ENCODE measurements at regions not wholly inside any gene's neighbourhood (a gene's known extent, or its start where the extent isn't known, plus 50 kb on each side); places are given as distances from the start of the nearest gene placed in this dataset.
"Not testable (repeated sequence)": the region's sequence is repeated elsewhere in the genome, so short reads cannot be mapped to it uniquely, and the experiment has no call there.

DNA sequence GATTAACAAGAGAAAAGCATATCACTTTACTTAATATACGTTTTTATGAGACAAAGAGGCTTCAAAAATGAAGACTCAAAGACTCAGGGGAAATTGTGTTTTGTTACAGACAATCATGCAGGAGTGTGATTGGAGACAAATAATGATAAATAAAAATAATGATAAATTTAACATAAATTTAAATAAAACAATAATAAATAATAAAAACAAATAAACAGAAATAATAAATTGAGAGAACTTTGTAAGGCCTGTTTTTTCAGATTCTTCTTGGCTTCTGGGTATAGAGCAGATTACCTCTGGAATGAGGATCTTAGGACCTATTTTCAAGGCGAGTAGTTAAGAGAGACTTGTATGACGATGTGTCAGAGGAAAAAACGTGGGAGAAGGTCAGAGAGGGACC lies 271.4 kb upstream of the POT1 start:
- no peaks in the 10 kb centered on the region for H3K4me1 ChIP-seq (ENCODE audit: control insufficient read depth in 1 of 2, low read depth in 2 of 2)
- H3K27ac ChIP-seq, result no peak overlapping the region
- no peaks in the 10 kb centered on the region for H3K36me3 ChIP-seq
- no peak overlapping the region for H3K4me3 ChIP-seq
- no peaks in the 10 kb centered on the region for H3K9me3 ChIP-seq
- no peaks in the 10 kb centered on the region for H3K27me3 ChIP-seq (replicated peaks; ENCODE audit: insufficient read depth)
- TF ChIP-seq, protein P1, sequence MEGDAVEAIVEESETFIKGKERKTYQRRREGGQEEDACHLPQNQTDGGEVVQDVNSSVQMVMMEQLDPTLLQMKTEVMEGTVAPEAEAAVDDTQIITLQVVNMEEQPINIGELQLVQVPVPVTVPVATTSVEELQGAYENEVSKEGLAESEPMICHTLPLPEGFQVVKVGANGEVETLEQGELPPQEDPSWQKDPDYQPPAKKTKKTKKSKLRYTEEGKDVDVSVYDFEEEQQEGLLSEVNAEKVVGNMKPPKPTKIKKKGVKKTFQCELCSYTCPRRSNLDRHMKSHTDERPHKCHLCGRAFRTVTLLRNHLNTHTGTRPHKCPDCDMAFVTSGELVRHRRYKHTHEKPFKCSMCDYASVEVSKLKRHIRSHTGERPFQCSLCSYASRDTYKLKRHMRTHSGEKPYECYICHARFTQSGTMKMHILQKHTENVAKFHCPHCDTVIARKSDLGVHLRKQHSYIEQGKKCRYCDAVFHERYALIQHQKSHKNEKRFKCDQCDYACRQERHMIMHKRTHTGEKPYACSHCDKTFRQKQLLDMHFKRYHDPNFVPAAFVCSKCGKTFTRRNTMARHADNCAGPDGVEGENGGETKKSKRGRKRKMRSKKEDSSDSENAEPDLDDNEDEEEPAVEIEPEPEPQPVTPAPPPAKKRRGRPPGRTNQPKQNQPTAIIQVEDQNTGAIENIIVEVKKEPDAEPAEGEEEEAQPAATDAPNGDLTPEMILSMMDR (IDR thresholded peaks at IDR 0.05), result no peak
- DNase-seq (ENCODE audit: low spot score) (no peak), ATAC-seq (ENCODE audit: insufficient number of reproducible peaks, low FRiP score, low read depth) (no peak)

DNA sequence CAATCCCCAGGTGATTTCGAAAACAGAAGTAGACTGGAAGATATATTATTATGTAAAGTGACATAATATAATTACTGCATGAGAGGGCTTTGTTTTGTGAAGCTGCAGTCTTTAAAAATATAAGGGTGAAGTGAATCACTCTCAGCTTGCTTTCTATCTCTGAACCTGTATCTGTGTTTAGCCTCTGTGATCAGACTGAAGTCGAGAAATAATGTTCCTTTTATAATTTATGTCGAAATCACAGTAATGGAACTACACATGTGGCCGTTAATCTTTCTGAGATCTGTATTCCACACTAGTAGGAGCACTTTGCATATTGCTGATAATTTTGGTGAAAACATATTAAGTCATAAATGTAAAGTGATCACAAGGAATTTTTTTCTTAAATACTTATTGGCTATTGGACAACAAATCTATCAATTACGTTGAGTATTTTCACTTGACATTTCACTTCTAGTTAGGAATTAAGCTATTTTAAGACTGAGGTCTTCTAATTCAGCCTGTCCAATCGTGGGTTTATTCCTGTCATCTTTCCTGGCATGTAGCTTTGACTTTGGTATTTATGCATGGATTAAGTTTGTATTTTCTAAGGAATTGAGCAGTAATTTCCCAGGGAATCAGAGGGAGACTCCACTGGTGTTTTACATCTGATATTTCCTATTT lies 268.2 kb upstream of the POT1 start:
- ATAC-seq (ENCODE audit: insufficient number of reproducible peaks, low FRiP score, low read depth), result no peak
- Histone ChIP-seq H3K27me3 (replicated peaks; ENCODE audit: insufficient read depth) (no peaks in the 10 kb centered on the region), H3K4me1 (ENCODE audit: control insufficient read depth in 1 of 2, low read depth in 2 of 2) (no peaks in the 10 kb centered on the region), H3K36me3 (no peaks in the 10 kb centered on the region), H3K4me3 (no peak overlapping the region), H3K9me3 (no peaks in the 10 kb centered on the region), H3K27ac (no peak overlapping the region)
- DNase-seq (ENCODE audit: low spot score), result no peak
- TF ChIP-seq, protein P1 (IDR thresholded peaks at IDR 0.05), result no peak

DNA sequence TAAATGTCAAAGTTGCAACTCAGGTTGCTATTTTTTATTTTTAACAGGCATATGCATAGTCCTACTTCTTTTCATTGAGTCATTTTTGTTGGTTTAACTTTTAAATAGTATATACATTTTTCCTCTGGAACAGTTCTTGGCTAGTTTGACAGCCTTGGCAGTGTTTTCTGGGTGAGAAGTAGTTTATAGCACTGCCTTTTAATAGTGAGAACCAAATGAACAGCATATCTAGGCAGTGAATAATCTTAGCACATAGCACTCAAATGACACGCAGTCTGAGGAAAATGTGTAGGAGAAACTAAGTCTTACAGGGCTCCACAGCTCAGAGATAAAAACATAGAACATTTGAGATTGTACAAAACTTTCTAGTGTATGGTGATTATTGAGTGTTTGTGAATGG lies 265.5 kb upstream of the POT1 start:
- Histone ChIP-seq H3K4me1 (ENCODE audit: control insufficient read depth in 1 of 2, low read depth in 2 of 2) (no peaks in the 10 kb centered on the region), H3K9me3 (no peaks in the 10 kb centered on the region), H3K36me3 (no peaks in the 10 kb centered on the region), H3K27ac (no peak overlapping the region), H3K27me3 (replicated peaks; ENCODE audit: insufficient read depth) (no peaks in the 10 kb centered on the region), H3K4me3 (no peak overlapping the region)
- DNase-seq (ENCODE audit: low spot score) (no peak), ATAC-seq (ENCODE audit: insufficient number of reproducible peaks, low FRiP score, low read depth) (no peak)
- TF ChIP-seq, protein P1 (IDR thresholded peaks at IDR 0.05), result no peak

DNA sequence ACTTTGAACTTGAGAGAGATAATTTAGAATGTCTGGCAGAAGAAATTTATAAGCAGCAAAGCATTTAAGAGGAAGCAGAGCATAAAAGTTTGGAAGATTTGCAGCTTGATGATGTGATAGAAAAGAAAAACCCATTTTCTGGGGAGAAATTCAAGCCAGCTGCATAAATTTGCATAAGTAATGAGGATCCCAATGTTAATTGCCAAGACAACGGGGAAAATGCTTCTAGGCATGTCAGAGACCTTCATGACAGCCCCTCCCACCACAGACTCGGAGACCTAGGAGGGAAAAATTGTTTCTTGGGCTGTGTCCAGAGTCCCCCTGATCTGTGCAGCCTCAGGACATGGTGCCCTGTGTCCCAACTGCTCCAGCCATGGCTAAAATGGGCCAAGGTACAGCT lies 263.6 kb upstream of the POT1 start:
- no peaks in the 10 kb centered on the region for H3K36me3 ChIP-seq
- TF ChIP-seq, protein P1 (IDR thresholded peaks at IDR 0.05), result no peak
- no peaks in the 10 kb centered on the region for H3K4me1 ChIP-seq (ENCODE audit: control insufficient read depth in 1 of 2, low read depth in 2 of 2)
- H3K27me3 ChIP-seq (replicated peaks; ENCODE audit: insufficient read depth), result no peaks in the 10 kb centered on the region
- H3K27ac ChIP-seq, result no peak overlapping the region
- H3K9me3 ChIP-seq, result no peaks in the 10 kb centered on the region
- DNase-seq (ENCODE audit: low spot score) (no peak), ATAC-seq (ENCODE audit: insufficient number of reproducible peaks, low FRiP score, low read depth) (no peak)
- no peak overlapping the region for H3K4me3 ChIP-seq

DNA sequence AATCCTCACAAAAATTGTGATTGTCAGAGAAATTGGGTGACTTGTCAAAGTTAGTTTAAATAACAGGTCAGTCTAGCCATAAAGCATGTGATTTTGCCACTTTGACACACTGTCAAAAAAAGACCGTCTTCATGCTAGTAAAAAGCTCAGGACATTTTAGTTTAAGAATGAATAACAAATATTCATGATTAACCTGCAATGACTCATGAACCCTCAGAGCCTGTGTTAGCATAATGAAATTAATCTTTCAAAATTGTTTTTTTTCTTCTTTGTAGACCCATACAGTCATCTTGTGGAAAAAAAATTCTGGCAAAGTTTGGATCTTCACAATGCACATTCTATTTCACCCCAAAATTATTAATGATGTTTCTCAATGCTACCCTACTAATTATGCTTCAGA lies 255.2 kb upstream of the POT1 start:
- Histone ChIP-seq H3K27me3 (replicated peaks; ENCODE audit: insufficient read depth) (no peaks in the 10 kb centered on the region), H3K9me3 (no peaks in the 10 kb centered on the region), H3K36me3 (no peaks in the 10 kb centered on the region), H3K27ac (no peak overlapping the region), H3K4me3 (no peak overlapping the region), H3K4me1 (ENCODE audit: control insufficient read depth in 1 of 2, low read depth in 2 of 2) (no peaks in the 10 kb centered on the region)
- ATAC-seq (ENCODE audit: insufficient number of reproducible peaks, low FRiP score, low read depth), result no peak
- no peak for DNase-seq (ENCODE audit: low spot score)
- TF ChIP-seq, protein P1 (IDR thresholded peaks at IDR 0.05), result no peak

DNA sequence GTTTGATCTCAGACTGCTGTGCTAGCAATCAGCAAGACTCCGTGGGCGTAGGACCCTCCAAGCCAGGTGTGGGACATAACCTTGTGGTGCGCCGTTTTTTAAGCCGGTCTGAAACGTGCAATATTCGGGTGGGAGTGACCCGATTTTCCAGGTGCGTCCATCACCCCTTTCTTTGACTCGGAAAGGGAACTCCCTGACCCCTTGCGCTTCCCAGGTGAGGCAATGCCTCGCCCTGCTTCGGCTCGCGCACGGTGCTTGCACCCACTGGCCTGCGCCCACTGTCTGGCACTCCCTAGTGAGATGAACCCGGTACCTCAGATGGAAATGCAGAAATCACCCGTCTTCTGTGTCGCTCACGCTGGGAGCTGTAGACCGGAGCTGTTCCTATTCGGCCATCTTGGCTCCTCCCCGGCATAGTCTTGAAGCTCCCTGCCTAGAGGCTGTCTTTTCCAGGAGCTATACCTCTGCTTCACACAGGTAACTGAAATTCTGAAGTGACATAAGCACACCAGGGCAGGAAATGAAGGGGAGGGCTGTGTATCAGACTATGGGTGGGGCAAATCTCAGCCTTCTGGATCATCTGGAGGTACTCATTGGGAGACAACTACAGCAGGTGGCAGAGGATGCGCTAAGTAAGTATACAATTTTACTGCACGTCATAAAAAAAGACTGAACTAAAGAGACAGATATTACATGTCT lies 252.1 kb upstream of the POT1 start:
- not testable (repeated sequence) for ATAC-seq (ENCODE audit: insufficient number of reproducible peaks, low FRiP score, low read depth); H3K27ac ChIP-seq; DNase-seq (ENCODE audit: low spot score)

More for the DNA sequence above, 252.1 kb upstream of the POT1 start:
- H3K27me3 ChIP-seq (replicated peaks; ENCODE audit: insufficient read depth); H3K4me3 ChIP-seq; H3K4me1 ChIP-seq (ENCODE audit: control insufficient read depth in 1 of 2, low read depth in 2 of 2); H3K9me3 ChIP-seq; H3K36me3 ChIP-seq: not testable (repeated sequence)
